ENCODE measurements at regions not wholly inside any gene's neighbourhood (a gene's known extent, or its start where the extent isn't known, plus 50 kb on each side); places are given as distances from the start of the nearest gene placed in this dataset.

GRCh38 chr3:180131169-180131568 is 94.4 kb upstream of the PEX5L start:
- H4K20me1 ChIP-seq (ENCODE audit: control insufficient read depth, extremely low read depth, insufficient read depth, low read length), result no peaks in the 10 kb centered on the region
- no peak overlapping the region for H3K9ac ChIP-seq (ENCODE audit: insufficient read depth, low read length)
- H3K27me3 ChIP-seq (ENCODE audit: control insufficient read depth, insufficient read depth, low read length), result no peaks in the 10 kb centered on the region
- no peaks in the 10 kb centered on the region for H3K36me3 ChIP-seq (ENCODE audit: control insufficient read depth, insufficient read depth, low read length)
- no peak for TF ChIP-seq CTCF (conservative IDR thresholded peaks at IDR 0.05 in 1 of 2, IDR thresholded peaks at IDR 0.05 in 1 of 2; ENCODE audit: low read depth in 1 of 2, low read length in 2 of 2)
- no peak for TF ChIP-seq EZH2 (IDR thresholded peaks at IDR 0.05; ENCODE audit: low read length, missing control alignments)
- H3K27ac ChIP-seq (ENCODE audit: insufficient read depth, low read length), result no peak overlapping the region
- H2AFZ ChIP-seq (ENCODE audit: low read length), result no peak overlapping the region
- H3K9me3 ChIP-seq (ENCODE audit: control insufficient read depth, insufficient read depth, low read depth, low read length), result no peaks in the 10 kb centered on the region
- H3K79me2 ChIP-seq (ENCODE audit: control insufficient read depth, insufficient read depth, low read length), result no peaks in the 10 kb centered on the region
- no peak for DNase-seq (ENCODE audit: low read depth in 2 of 2)
- H3K4me2 ChIP-seq (ENCODE audit: extremely low read depth, insufficient read depth, low read length), result no peak overlapping the region
- no peaks in the 10 kb centered on the region for H3K4me1 ChIP-seq (ENCODE audit: control insufficient read depth, extremely low read depth, insufficient read depth, low read length)
- no peak overlapping the region for H3K4me3 ChIP-seq (replicated peaks in 1 of 4; ENCODE audit: control extremely low read depth in 1 of 4, insufficient read depth in 1 of 4, low read depth in 3 of 4, low read length in 4 of 4)

- H3K4me2 ChIP-seq (ENCODE audit: extremely low read depth, insufficient read depth, low read length), result no peak overlapping the region
- no peak overlapping the region for H3K27ac ChIP-seq (ENCODE audit: insufficient read depth, low read length)
- TF ChIP-seq CTCF (conservative IDR thresholded peaks at IDR 0.05 in 1 of 2, IDR thresholded peaks at IDR 0.05 in 1 of 2; ENCODE audit: low read depth in 1 of 2, low read length in 2 of 2) (no peak), EZH2 (IDR thresholded peaks at IDR 0.05; ENCODE audit: low read length, missing control alignments) (no peak)
- H3K79me2 ChIP-seq (ENCODE audit: control insufficient read depth, insufficient read depth, low read length), result no peaks in the 10 kb centered on the region
- no peaks in the 10 kb centered on the region for H3K9me3 ChIP-seq (ENCODE audit: control insufficient read depth, insufficient read depth, low read depth, low read length)
- no peak for DNase-seq (ENCODE audit: low read depth in 2 of 2)
- no peaks in the 10 kb centered on the region for H4K20me1 ChIP-seq (ENCODE audit: control insufficient read depth, extremely low read depth, insufficient read depth, low read length)
- H3K9ac ChIP-seq (ENCODE audit: insufficient read depth, low read length), result no peak overlapping the region
- no peaks in the 10 kb centered on the region for H3K36me3 ChIP-seq (ENCODE audit: control insufficient read depth, insufficient read depth, low read length)
- no peak overlapping the region for H2AFZ ChIP-seq (ENCODE audit: low read length)
- H3K4me3 ChIP-seq (replicated peaks in 1 of 4; ENCODE audit: control extremely low read depth in 1 of 4, insufficient read depth in 1 of 4, low read depth in 3 of 4, low read length in 4 of 4), result no peak overlapping the region
- no peaks in the 10 kb centered on the region for H3K4me1 ChIP-seq (ENCODE audit: control insufficient read depth, extremely low read depth, insufficient read depth, low read length)
- H3K27me3 ChIP-seq (ENCODE audit: control insufficient read depth, insufficient read depth, low read length), result no peaks in the 10 kb centered on the region
These were observed 98.4 kb upstream of the PEX5L start for GRCh38 chr3:180135101-180135500.

- Histone ChIP-seq H3K27me3 (ENCODE audit: control insufficient read depth, insufficient read depth, low read length) (no peaks in the 10 kb centered on the region), H3K79me2 (ENCODE audit: control insufficient read depth, insufficient read depth, low read length) (no peaks in the 10 kb centered on the region), H3K4me1 (ENCODE audit: control insufficient read depth, extremely low read depth, insufficient read depth, low read length) (no peaks in the 10 kb centered on the region), H3K4me3 (replicated peaks in 1 of 4; ENCODE audit: control extremely low read depth in 1 of 4, insufficient read depth in 1 of 4, low read depth in 3 of 4, low read length in 4 of 4) (no peak overlapping the region), H2AFZ (ENCODE audit: low read length) (no peak overlapping the region), H3K27ac (ENCODE audit: insufficient read depth, low read length) (no peak overlapping the region), H3K36me3 (ENCODE audit: control insufficient read depth, insufficient read depth, low read length) (no peaks in the 10 kb centered on the region), H4K20me1 (ENCODE audit: control insufficient read depth, extremely low read depth, insufficient read depth, low read length) (no peaks in the 10 kb centered on the region), H3K4me2 (ENCODE audit: extremely low read depth, insufficient read depth, low read length) (no peak overlapping the region), H3K9ac (ENCODE audit: insufficient read depth, low read length) (no peak overlapping the region), H3K9me3 (ENCODE audit: control insufficient read depth, insufficient read depth, low read depth, low read length) (no peaks in the 10 kb centered on the region)
- TF ChIP-seq CTCF (conservative IDR thresholded peaks at IDR 0.05 in 1 of 2, IDR thresholded peaks at IDR 0.05 in 1 of 2; ENCODE audit: low read depth in 1 of 2, low read length in 2 of 2), result no peak
- no peak for DNase-seq (ENCODE audit: low read depth in 2 of 2)
These were observed 102.1 kb upstream of the PEX5L start for GRCh38 chr3:180138871-180139270.

Data from fibroblast of lung (primary cell).